NCI-H748 treated with DMSO at 0.1 percent for 48 hours (cell line): ENCODE measurements at regions not wholly inside any gene's neighbourhood (a gene's known extent, or its start where the extent isn't known, plus 50 kb on each side); places are given as distances from the start of the nearest gene placed in this dataset.
A peak's percentile ranks its signal among the peaks of the same experiment; 100 is the strongest.
"Not testable (repeated sequence)": the region's sequence is repeated elsewhere in the genome, so short reads cannot be mapped to it uniquely, and the experiment has no call there.

Source experiments
- DNase-seq: peaks from one replicate; lab custom pipeline; 2025; lab: John Stamatoyannopoulos, UW

GRCh38 chr3:78421247-78421966 is 1346.4 kb downstream of the ROBO1 start:
- no peak for DNase-seq

- no peak for DNase-seq
Measured at GRCh38 chr3:78424656-78425055, 1343.1 kb downstream of the ROBO1 start.

DNA sequence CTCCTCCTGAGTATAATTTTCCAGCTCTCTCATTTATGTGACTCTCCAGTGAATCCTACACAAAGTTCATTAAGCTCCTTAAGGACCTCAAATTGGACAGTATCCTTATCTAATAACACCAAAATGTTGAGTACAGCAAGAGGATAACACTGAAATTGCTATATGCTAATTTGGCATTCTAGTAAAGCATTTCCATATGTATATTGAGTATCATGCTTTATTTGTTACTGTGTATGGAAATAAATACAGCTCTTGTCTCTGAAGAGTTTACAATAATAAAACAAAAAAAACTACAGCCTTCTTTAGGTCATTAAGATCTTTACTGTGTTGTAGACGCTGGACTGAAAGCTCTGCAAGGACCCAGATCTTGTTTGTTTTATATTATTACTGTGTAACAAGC is 1341.3 kb downstream of the ROBO1 start:
- no peak for DNase-seq

GRCh38 chr3:78427303-78427702 is 1340.5 kb downstream of the ROBO1 start:
- DNase-seq, result no peak

DNA sequence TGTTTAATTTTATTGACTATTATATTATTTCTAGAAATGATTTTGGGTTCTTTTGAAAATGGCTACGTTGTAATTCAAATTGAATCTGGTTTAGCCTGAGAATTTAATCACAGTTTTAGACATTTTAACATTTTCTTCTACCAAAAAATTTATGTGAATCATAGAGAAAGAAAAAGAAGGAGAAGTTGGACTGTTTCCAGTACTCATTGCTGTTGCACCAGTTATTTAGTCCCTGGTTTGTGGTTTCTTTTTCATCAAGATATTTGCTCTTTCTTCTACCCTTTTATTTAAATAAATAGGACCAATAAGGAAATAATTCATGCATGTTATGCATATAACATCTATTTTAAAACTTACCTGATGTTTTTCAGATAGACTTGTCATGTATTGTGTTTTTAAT is 1337.1 kb downstream of the ROBO1 start:
- DNase-seq, result no peak

GRCh38 chr3:78434801-78435200 is 1333.0 kb downstream of the ROBO1 start:
- DNase-seq, result no peak

DNA sequence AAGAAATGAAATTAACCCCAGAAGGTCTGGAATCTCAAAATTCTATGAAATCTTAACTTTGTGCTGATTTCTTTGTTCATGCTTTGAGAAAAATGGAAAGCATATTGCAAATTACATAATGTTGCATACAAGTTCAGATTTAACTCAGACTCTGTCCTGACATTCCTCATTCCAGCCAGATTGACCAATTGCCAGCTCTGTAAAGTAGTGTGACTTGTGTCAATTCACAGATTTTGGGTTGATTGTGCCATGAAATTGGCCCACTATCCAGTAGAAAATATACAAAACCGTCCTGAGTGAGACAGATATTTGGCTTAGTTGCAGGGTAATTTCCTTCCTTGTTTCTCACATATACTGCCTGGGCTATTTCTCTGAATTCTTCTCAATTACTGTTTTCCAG is 1312.6 kb downstream of the ROBO1 start:
- no peak for DNase-seq

DNA sequence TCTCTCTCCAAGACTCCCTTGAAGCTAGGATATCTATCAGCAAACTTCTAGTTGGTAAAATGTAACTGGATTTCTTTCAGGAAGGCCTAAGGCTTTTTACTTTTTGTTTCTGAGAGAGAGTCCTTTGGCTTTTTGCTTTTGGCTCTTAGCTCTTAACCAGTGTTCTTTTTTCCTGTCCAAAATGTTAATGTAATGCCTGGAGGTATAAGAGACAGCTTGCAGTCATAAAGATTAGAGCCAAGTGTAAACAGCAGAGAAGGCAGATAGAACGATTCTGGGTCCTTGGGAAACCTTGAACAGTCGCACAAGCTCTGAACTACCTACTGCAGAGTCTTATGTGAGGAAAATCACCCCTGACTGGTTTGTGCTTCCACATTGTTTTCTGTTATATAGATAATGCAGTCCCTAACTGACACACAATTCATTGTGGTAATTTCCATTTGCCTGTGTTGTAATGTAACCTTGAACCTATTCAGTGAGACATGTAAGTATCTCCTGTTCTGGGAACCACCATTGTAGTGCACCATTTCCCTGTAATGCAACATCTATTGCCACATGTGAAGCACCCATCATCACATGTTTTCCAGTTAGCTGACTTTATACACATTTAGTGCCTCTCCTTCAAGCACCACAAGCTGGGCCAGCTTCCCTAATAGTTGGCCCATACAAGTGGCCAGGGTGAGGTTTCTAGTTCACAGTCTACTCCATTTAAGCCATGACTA is 1311.9 kb downstream of the ROBO1 start:
- no peak for DNase-seq

DNA sequence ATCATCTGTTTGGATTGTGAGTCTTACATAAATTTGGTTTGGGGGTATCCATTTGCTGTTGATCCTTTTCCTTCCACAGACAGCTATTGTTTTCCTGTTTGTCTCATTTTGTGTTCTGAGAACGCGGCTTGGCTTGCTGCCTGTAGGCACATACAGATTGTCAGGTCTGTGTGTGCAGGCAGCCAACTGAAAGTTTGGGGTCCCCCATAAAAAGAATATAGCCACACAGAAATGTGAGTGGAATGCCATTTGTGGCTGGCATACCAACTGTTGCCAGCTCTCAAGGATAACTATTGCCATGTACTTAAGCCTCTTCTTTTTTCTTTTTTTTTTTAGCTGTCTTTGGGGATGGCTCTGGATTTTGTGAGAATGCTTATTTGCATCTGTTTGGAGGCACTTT is 1308.0 kb downstream of the ROBO1 start:
- no peak for DNase-seq

DNA sequence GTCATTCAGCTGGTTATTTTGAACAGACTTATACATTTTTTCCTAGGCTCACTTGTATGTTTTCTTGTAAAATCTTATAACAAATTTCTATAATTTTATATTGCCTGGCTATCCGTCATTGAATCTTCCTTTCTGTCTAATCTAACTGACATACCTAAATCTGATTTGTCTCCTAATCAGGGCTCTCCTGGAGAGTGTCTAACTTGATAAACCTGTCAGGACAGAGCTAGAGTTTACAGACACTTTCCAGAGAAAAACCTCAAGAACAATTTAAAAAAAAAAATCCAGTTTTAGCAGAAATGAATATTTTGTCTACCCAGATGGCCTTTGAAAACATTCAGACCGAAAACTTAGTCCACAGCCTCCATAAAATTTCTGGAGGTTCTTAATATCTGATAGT is 1305.8 kb downstream of the ROBO1 start:
- no peak for DNase-seq

- DNase-seq, result no peak
Measured at GRCh38 chr3:78476076-78476475, 1291.7 kb downstream of the ROBO1 start.

GRCh38 chr3:78481050-78481449 is 1286.7 kb downstream of the ROBO1 start:
- no peak for DNase-seq

DNA sequence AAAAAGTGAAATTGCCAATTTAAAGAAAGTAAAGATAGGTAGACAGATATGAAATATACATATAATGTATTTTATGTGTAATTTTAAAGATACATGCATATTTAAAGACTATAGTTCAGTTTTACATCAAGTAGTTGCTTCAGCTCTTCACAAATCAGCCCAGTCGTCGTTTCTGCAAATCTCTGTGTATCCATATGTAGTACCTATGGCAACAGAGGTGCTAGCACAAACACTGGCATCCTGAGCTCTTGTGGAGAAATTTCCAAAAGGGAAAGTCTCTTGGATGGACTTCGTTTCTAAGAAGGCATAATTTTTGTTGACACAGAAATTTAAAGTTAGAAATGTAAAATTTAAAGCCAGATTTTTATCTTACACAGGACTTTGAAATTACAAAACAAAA is 1284.7 kb downstream of the ROBO1 start:
- DNase-seq, result no peak

- no peak for DNase-seq
Measured at GRCh38 chr3:78494851-78495250, 1272.9 kb downstream of the ROBO1 start.

- DNase-seq, result no peak
Measured at GRCh38 chr3:78495301-78495700, 1272.5 kb downstream of the ROBO1 start.

DNA sequence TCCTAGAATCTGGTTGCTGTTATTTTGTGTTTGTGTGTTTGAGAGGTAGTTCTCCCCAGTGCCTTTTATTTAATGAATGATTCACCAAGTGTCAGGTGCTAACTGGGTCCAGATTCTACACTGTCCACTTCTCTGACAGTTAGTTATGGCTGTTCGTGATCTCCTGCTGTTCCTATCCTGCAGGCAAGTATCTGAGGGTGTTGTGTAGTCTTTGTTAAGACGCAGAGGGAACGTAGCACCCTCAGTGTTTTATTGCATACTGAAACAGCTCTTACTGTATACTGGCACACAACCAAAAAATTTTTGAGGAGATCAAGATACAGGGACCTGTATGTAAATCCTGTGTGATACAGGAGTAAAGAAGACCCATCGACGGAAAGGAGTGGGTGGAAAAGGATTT is 1271.3 kb downstream of the ROBO1 start:
- no peak for DNase-seq

GRCh38 chr3:78497021-78497420 is 1270.8 kb downstream of the ROBO1 start:
- peak; percentile 23 for DNase-seq

- no peak for DNase-seq
Measured at GRCh38 chr3:78497767-78498166, 1270.0 kb downstream of the ROBO1 start.

- DNase-seq, result no peak
Measured at GRCh38 chr3:78506061-78506460, 1261.7 kb downstream of the ROBO1 start.

DNA sequence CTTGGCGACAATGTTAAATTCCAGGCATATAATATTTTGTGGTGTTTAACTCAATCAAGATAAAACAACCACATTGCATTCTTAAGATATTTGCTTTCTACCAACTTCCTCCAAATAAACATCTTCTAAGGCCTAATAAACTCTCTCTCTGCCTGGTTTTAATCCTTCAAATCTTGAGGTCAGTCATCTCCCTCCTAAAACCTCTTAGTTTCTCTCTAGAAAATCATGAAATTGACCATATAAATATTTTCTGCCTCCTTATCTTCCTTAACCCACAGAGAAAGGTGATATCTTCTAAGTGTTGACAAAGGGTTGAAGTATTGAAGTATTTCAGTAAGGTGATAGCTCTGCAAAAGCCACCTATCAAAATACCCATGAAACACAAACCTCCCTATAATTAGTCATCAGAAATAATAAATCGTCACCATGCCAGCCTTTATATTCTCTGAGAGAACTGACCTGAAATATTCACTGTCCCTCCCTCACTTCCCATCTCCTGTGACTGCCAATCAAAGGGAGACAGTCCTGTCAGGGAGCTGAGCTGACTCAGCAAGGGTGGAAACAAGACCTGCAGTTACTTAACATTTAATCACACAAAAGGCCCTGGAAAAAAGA is 1261.1 kb downstream of the ROBO1 start:
- no peak for DNase-seq

DNA sequence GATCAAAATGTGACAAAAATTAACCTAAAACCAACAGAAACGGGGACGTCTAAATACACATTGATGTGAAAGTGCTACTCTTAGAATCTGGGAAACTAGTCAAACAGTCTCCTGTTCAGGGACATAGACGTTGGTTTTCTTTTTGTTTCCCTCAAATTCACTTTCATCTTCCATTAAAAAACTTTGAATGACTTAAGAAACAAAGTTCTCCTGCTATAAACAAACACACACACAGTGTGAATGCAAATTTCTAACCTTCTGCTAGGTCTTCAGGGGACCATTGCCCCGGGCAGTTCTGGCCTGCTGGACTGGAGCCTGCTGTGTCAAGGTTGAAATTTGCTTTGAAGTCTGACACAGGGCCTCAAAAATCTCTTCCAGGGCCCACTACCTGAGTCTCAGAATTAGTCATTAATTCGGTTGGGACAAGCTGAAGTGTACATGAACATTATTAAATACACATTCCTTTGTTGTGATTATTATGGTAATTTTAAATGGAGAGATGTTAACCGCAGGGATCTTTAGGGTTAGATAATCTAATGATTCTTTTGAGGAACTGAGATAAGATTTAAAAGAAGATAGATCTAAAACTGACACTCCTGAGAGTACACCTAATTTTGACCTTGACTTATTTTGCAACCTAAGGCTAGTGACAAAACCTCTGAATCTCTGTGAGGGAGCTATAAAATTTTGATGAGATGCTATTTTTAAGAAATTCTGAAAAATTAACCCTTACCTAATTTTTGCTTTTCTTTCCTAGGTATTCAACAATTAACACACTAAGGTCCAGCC is 1260.4 kb downstream of the ROBO1 start:
- DNase-seq, result no peak

- no peak for DNase-seq
Measured at GRCh38 chr3:78511840-78512239, 1256.0 kb downstream of the ROBO1 start.

- not testable (repeated sequence) for DNase-seq
Measured at GRCh38 chr3:78512786-78513185, 1255.0 kb downstream of the ROBO1 start.
